ENCODE measurements at regions not wholly inside any gene's neighbourhood (a gene's known extent, or its start where the extent isn't known, plus 50 kb on each side); places are given as distances from the start of the nearest gene placed in this dataset.
"Not testable (repeated sequence)": the region's sequence is repeated elsewhere in the genome, so short reads cannot be mapped to it uniquely, and the experiment has no call there.

DNA sequence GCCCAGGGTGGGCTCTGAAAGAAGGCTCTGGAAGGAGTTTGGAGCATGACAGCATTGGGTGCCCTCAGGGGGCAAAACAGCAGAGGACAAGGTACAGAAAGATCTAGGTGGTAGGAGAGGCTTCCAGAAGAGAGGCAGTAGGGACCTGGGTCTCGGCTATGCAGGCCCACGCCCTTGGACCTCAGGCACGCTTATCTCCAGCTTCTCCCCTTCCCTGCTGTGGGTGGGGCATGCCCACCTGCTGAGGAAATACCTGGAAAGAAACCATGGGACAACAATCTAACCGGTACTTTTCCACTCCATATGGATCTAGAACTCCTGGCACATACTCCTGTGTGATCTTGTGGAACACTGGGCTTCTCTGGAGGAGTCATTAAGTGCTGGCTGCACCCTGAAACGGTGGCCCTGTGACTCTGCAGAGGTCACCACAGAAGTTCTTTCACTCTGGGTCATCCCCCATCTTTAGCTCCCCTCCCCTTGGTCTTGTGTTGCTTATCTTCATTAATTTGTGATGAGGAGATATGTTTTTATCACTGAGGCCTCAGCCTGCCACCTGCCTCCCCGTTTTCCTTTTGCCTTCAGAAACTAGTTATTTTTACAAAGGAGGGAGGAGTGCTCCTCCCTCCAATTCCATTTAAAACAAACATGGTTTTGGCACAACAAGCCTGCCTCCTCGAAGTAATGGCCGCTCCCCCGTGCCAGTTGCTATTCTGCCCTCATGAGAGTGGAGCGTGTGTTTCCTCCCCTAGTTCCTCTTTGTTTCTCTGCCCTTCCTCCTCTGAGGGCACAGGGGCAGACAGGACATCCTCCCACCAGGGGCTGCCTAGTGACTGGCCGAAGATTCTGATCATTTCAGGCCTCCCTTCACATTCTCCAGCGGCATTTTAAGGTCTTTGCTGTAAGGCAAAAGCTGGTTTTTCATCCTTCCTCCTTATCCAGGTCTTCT is 78.0 kb upstream of the ATP5PO start:
- no peak for DNase-seq

- not testable (repeated sequence) for DNase-seq
Measured at GRCh38 chr21:33992412-33992811, 76.8 kb upstream of the ATP5PO start.

DNA sequence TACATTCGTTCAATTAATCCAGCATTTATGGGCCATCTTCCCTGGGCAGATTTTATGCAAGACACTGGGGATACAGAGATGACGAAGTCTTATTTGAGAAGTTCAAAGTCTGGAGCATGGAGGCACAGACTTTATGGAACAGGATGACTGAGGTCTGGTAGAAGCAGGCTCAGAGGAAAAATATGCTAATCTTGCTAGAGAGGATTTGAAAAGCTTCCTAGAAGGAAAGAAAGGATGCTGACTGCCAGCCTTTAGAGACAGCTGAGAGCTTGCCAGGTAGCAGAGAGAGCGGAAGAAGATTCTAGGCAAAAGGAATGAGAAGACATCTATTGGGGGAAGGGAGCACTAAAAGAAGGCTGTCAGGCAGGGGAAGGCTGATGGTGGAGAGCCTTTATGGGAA is 75.5 kb upstream of the ATP5PO start:
- no peak for DNase-seq

- no peak for DNase-seq
Measured at GRCh38 chr21:33989440-33989839, 73.8 kb upstream of the ATP5PO start.

DNA sequence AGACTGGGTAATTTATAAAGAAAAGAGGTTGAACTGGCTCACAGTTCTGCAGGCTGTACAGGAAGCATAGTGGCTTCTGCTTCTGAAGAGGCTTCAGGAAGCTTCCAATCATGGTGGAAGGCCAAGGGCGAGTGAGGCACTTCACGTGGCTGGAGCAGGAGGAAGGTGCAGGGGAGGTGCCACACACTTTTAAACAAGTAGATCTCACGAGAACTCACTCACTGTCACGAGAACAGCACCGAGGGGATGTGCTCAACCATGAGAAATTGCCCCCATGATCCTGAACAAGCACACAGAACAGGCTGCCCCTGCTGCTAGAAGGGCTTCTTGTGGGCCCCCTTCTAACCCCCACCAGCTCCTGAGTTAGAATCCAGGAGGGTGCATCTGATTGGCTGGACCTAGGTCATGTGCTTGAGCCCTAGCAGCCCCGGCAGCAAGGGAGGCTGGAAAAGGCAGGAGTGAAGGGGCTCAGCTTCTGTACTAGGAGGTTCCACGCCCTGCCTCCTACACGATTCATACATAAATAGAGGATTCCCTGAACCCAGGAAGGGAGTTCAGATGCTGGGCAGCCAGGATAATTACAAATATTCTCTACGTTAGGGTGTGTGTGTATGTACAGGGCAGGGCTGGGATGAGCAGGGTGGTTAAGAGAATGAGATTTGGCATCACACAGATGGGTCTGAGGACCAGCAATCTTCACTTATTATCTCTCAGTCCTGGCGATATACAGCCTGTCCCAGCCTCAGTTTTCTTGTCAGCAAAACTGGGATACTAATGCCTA is 72.8 kb upstream of the ATP5PO start:
- DNase-seq, result no peak

DNA sequence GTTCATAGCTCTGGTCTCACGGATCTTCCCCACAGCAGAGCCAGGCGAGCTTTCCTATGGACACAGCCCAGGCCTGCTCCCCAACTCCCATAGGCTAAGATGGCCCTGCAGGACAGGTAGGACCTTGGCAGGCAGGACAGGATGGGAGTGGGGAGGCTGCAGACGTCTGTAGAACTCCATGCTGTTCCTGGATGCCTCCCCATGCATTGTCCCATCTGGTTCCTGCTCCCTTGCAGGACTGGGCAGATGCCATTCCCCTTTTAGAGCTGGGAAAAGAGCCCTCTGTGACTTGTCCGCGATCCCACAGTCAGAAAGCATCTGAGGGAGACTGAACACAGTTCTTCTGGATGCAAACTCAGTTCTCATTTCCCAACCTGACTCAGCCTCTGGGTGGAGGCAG is 71.9 kb upstream of the ATP5PO start:
- DNase-seq, result no peak

- no peak for DNase-seq
Measured at GRCh38 chr21:33985117-33986050, 69.8 kb upstream of the ATP5PO start.

DNA sequence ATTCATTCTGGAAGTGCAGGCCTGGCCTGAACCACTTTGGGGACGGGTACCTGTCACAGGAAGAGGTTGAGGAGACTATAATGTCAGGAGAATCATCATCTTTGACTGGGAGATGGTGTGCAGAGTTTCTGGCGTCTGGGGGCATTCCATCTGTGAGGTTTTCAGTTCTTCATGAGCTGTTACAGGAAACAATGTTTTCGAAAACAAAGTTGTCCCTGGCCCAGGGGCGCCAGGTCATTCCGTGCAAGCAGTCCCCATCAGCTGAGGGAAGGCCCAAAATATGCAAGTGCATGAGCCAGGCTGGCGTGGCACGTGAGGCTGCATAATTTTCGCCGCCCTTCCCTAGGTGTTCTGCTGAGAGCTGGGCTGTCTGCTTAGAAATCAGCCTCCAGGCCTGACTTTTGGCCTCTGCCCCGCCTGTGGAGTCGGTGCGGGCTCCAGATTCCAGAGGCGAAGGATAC is 68.4 kb upstream of the ATP5PO start:
- no peak for DNase-seq

DNA sequence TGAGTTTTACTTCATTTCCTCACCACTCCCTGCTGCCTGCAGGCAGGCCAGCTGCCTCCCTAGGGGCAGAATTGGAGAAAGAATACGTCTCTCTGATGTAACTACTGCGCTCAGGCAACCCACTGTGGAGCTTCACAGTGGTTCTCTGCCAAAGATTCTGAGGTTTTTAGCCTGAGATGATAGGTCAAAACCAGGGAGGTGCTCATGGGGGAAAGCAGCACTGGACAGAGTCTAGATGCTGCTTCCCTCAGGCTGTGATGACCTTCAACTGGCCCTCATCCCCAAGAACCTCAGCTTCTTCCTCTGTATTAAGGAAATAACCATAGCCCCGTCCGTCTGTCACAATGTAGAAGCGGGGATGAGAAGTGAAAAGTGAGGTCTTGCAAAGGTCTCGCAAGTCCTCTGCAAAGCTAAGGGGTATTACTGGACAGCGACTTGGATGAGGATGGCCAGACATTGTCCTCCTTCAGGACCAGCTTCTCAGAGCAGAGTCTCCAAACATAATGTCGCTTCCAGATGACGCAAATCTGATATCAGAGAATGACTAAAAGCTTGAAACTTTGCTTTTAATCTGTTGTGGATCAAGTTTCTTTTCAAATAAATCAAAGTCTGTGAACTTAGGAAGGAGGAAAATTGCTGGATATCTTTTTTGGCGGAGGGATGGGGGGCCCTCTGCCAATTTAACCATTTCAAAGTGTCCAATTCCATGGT is 65.9 kb upstream of the ATP5PO start:
- no peak for DNase-seq

DNA sequence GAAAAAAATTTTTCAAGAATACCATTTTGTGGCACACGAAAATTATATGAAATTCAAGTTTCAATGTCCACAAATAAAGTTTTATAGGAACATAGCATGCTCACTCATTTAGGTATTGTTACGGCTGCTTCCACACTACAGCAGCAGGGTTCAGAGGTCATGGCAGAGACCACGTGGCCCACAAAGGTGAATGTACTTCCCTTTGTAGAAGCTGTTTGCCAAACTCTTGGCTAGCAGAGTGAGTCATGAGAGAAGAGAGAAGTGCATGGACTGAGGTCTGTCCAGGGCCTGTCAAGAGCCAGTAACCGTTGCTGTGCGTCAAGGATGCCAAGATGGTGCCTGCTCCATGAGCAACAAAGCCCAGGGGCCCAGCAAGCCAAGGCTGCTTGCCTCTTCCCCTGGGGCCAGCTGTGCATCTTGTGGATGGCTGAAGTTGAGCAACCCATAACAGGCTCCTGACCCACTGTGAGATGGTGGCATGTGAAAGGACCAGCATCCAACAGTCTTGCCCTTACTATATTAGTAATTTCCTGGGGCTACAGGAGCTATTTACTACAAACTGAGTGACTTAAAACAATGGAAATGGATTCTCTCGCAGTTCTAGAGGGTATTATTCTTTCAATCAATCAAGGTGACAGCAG is 64.8 kb upstream of the ATP5PO start:
- no peak for DNase-seq

DNA sequence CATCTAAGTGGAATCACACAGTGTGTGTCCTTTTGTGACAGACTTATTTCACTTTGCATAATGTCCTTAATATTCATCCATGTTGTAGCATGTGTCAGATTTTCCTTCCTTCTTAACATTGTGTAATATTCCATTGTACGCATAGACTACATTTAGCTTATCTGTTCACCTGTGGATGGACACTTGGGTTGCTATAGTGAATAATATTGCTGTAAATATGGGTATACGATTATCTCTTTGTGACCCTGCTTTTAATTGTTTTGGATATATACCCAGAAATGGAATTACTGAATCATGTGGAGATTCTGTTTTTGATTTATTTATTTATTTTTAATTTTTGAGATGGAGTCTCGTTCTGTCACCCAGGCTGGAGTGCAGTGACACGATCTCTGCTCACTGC is 63.0 kb upstream of the ATP5PO start:
- no peak for DNase-seq

- no peak for DNase-seq
Measured at GRCh38 chr21:33977721-33978369, 62.2 kb upstream of the ATP5PO start.

- DNase-seq, result no peak
Measured at GRCh38 chr21:33977017-33977720, 61.6 kb upstream of the ATP5PO start.

DNA sequence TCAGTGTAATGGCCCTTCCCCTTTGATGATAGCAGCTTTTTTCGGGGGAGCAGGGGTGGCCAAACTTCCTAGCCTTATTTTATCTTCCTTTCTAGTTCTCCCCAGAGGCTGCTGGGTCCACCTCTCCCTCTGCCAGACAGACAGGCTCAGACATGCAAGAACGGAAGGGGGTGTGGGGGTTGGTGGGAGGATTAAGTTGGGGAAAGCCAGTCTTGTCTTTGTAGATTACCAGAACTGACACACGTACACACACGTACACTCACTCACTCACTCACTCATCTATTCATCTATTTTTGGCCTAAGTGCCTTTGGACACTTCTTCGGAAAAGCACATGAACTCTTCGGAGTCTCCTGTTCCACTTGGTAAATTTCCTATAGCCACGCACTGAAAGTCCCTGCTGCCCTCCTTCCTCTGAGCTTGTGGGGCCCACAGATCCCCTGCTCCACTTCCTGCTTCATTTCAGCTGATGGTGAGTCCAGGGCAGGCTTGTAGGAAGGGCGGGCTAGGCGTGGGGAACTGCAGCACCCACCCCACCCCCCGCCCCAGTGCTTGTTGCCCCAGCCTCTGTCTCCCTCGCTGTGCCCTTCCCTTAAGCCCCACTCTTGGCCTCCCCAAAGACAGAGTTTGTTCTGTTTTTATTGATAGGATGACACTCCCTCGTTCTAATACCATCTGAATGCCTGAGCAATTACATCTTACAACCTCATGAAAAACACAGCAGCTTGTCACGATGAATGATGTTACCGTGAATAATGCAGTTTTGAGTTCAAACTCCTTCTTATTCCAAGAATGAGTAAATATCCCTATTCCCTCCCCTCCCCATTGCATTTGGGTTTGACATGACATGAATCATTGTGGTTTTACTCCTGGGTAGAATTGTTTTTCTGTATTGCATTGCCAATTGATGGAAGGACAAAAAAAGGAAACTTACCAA is 60.7 kb upstream of the ATP5PO start:
- no peak for DNase-seq

- no peak for DNase-seq
Measured at GRCh38 chr21:33975548-33976081, 60.0 kb upstream of the ATP5PO start.

DNA sequence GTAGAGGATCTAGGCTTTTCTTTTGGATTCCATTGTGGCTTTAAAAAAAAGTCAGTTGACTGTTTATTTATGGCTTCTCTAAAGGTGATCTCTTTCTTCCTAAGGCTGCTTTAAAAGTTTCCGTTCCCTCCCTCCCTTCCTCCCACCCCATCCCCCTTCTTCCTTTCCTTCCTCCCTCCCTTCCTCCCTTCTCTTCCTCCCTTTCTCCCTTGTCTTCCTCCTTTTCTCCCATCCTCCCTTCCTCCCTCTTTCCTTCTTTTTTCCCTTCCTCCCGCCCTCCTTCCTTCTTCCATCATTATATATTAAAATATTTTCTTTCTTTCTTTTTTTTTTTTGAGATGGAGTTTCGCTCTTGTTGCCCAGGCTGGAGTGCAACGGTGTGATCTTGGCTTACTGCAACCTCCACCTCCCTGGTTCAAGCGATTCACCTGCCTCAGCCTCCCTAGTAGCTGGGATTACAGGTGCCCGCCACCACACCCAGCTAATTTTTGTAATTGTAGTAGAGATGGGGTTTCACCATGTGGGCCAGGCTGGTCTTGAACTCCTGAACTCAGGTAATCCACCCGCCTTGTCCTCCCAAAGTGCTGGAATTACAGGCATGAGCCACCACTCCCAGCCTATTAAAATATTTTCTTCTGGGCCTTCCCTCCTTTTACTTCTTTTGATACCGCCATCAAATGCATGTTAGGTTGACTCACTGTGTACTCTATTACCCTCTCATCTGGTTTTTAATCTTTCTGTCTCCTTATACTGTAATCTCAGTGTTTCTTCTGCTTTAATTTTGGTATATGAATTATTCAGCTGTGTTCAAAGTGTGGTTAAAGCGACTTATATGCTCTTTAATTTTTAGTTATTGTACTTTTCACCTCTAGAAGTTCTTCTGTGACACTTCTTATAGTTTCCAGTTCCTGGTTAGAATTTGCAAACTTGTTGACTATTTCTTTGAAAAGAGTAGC is 59.2 kb upstream of the ATP5PO start:
- no peak for DNase-seq

DNA sequence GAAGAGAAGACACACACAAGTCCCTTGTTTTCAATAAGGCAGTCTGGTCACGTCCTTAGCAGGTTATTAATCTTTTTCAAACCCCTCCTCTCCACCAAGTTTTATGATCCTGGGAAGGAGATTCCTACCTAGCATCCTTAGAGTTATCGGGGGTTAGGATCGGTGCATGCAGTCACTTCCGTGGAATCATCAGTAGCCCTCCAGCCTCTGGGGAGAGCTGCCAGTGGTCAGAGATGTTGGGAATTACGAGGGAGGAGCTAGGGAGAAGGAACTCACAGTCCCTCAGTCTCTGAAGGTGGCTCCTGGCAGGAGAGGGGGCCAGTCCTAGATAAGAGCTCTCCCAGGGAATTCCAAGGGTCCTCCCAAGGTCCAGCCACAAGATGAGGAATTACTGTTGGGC is 57.7 kb upstream of the ATP5PO start:
- DNase-seq, result no peak

- no peak for DNase-seq
Measured at GRCh38 chr21:33972539-33972938, 56.9 kb upstream of the ATP5PO start.

All from NCI-H187 treated with DMSO at 0.1 percent for 48 hours (cell line).